K562 (cell line): ENCODE measurements at regions not wholly inside any gene's neighbourhood (a gene's known extent, or its start where the extent isn't known, plus 50 kb on each side); places are given as distances from the start of the nearest gene placed in this dataset.

Source experiments
- ATAC-seq: fragments of 200-7000 bp; cut with Tn5 transposase; 3 replicates; pipeline ENCODE4 v1.9.1; 2020; ENCODE audit warnings: moderate library complexity
- BruUV-seq: library from RNA; stranded (reverse); fragments of 400-500 nt; replicated peaks from 2 replicates; lab custom pipeline; 2021; lab: Mats Ljungman, UMichigan
- CTCF ChIA-PET: fragments of 300-600 bp; formaldehyde crosslinking; extraction: SDS; loops from one replicate; lab custom pipeline; 2021; ENCODE audit warnings: low intra/inter-chr PET ratio; lab: Yijun Ruan, JAX
- POLR2A ChIA-PET: fragments of 300-600, 350-650 bp; sonication (Branson Sonifier 250); formaldehyde crosslinking; extraction: SDS; loops from one replicate; lab custom pipeline; 2021; ENCODE audit warnings: antibody characterized with exemption, inconsistent platforms; lab: Yijun Ruan, JAX
- DNase-seq, 4 experiments: peaks; one replicate each; pipeline versions ENCODE4 v3.0.0 to v3.0.0-alpha.2; 2011 to 2018; ENCODE audit warnings: low spot score in 3 of 4, mixed read lengths in 3 of 4; ENCODE audit errors: extremely low read depth in 1 of 4
- FAIRE-seq: peaks from 2 replicates; lab custom pipeline; 2011; peaks lifted over from hg19 to GRCh38; lab: Jason Lieb, UNC
- H2AFZ ChIP-seq: 2 replicates; pipeline ENCODE4 v1.6.0; 2011; ENCODE audit warnings: low read depth, low read length, control low read depth, inconsistent platforms
- H3K27ac ChIP-seq: fragments of 200-600 bp; 3 replicates; pipeline ENCODE4 v1.8.0; 2011; ENCODE audit warnings: low read depth, mild to moderate bottlenecking, control low read depth, inconsistent platforms, low read length, moderate library complexity, mixed read lengths; ENCODE audit errors: extremely low read depth
- H3K27me3 ChIP-seq, 2 experiments: fragments of 300-600 bp in 1 of 2; 2 replicates in 1 of 2; 3 replicates in 1 of 2; pipeline versions ENCODE4 v1.6.0 to v1.8.0; 2011; ENCODE audit warnings: inconsistent platforms in 2 of 2, low read length in 2 of 2, mild to moderate bottlenecking in 1 of 2, mixed read lengths in 1 of 2, moderate library complexity in 1 of 2; ENCODE audit not compliant: control insufficient read depth in 2 of 2, insufficient read depth in 2 of 2
- H3K36me3 ChIP-seq: fragments of 300-600 bp; 3 replicates; pipeline ENCODE4 v1.8.0; 2011; ENCODE audit warnings: mild to moderate bottlenecking, low read length, inconsistent platforms; ENCODE audit not compliant: control insufficient read depth, insufficient read depth
- H3K4me1 ChIP-seq, 2 experiments: fragments of 200-600 bp in 1 of 2; replicated peaks in 1 of 2; 2 replicates in 1 of 2; 3 replicates in 1 of 2; pipeline versions ENCODE4 v1.5.1 to v1.8.0; 2011; ENCODE audit warnings: inconsistent platforms in 2 of 2, low read length in 2 of 2, mild to moderate bottlenecking in 1 of 2, mixed read lengths in 1 of 2, moderate library complexity in 1 of 2; ENCODE audit not compliant: control insufficient read depth in 2 of 2, insufficient read depth in 2 of 2
- H3K4me2 ChIP-seq: 2 replicates; pipeline ENCODE4 v1.6.1; 2011; ENCODE audit warnings: low read length, control low read depth, inconsistent platforms, mixed read lengths; ENCODE audit not compliant: insufficient read depth
- H3K4me3 ChIP-seq: fragments of 200-600 bp; sonication (generic), shearing (Covaris generic); 2 replicates; pipeline ENCODE4 v1.5.1; 2016; ENCODE audit warnings: control low read depth, inconsistent platforms
- H3K79me2 ChIP-seq: fragments of 200-600 bp; 3 replicates; pipeline ENCODE4 v1.8.0; 2011; ENCODE audit warnings: low read length, inconsistent platforms; ENCODE audit not compliant: control insufficient read depth, insufficient read depth
- H3K9ac ChIP-seq, 2 experiments: 2 replicates each; pipeline versions ENCODE4 v1.6.0 to v1.6.1; 2011; ENCODE audit warnings: low read depth in 2 of 2, low read length in 2 of 2, control low read depth in 1 of 2, inconsistent platforms in 1 of 2, mild to moderate bottlenecking in 1 of 2, mixed read lengths in 1 of 2; ENCODE audit not compliant: insufficient read depth in 1 of 2
- H3K9me1 ChIP-seq: one replicate; pipeline ENCODE4 v1.6.0; 2011; ENCODE audit warnings: inconsistent platforms, mild to moderate bottlenecking, low read length, moderate library complexity; ENCODE audit not compliant: control insufficient read depth, insufficient read depth
- H3K9me3 ChIP-seq: replicated peaks from 2 replicates; pipeline ENCODE4 v1.5.1; 2011; ENCODE audit warnings: low read depth, low read length, inconsistent platforms; ENCODE audit not compliant: control insufficient read depth, insufficient read depth
- H4K20me1 ChIP-seq: replicated peaks from 2 replicates; pipeline ENCODE4 v1.6.1; 2011; ENCODE audit warnings: low read length, inconsistent platforms, mixed read lengths; ENCODE audit not compliant: control insufficient read depth, insufficient read depth
- ATF7 ChIP-seq: fragments of 450-650 bp; IDR thresholded peaks from 2 replicates; pipeline ENCODE4 v1.7.1; 2014; ENCODE audit warnings: mild to moderate bottlenecking, moderate library complexity
- CBX5 ChIP-seq: IDR thresholded peaks from 2 replicates; pipeline ENCODE4 v1.6.1; 2014; ENCODE audit warnings: low read depth, borderline replicate concordance
- GABPA ChIP-seq: fragments of 200-800 bp; sonication (Bioruptor generic); conservative IDR thresholded peaks from 2 replicates; pipeline ENCODE4 v1.6.1; 2016; ENCODE audit warnings: low read depth, missing genetic modification characterization, missing compliant biosample characterization
- GABPB1 ChIP-seq: sonication (generic); formaldehyde crosslinking; IDR thresholded peaks from 2 replicates; pipeline ENCODE4 v1.8.0; 2022; ENCODE audit warnings: mild to moderate bottlenecking, missing genetic modification reagents
- IFI16 ChIP-seq: fragments of 250-450 bp; sonication (Bioruptor Pico); IDR thresholded peaks from 2 replicates; pipeline ENCODE4 v2.1.2; 2022; ENCODE audit warnings: mild to moderate bottlenecking, inconsistent platforms
- MAFK ChIP-seq: IDR thresholded peaks from 2 replicates; pipeline ENCODE4 v1.6.1; 2011; ENCODE audit warnings: low read length, improper control_type of control experiment
- PHF20 ChIP-seq: fragments of 450-650 bp; IDR thresholded peaks from 2 replicates; pipeline ENCODE4 v1.6.1; 2018; ENCODE audit not compliant: partially characterized antibody
- SFPQ ChIP-seq: fragments of 200-400 bp; formaldehyde crosslinking; IDR thresholded peaks from 2 replicates; pipeline ENCODE4 v1.6.1; 2017; ENCODE audit warnings: mild to moderate bottlenecking, low read depth, low read length, moderate library complexity
- SREBF2 ChIP-seq: sonication (generic); formaldehyde crosslinking; IDR thresholded peaks from 2 replicates; pipeline ENCODE4 v1.4.0; 2020; ENCODE audit warnings: mild to moderate bottlenecking, missing genetic modification reagents
- TEAD1 ChIP-seq, 2 experiments: fragments of 450-650 bp in 1 of 2; sonication (generic) in 1 of 2; formaldehyde crosslinking; IDR thresholded peaks; 2 replicates each; pipeline versions ENCODE4 v1.4.0 to v1.8.0; 2020 to 2022; ENCODE audit warnings: mild to moderate bottlenecking in 2 of 2, missing genetic modification reagents in 1 of 2
- TOE1 ChIP-seq, 2 experiments: fragments of 450-650 bp in 1 of 2; sonication (generic) in 1 of 2; formaldehyde crosslinking in 1 of 2; IDR thresholded peaks; 2 replicates each; pipeline versions ENCODE4 v1.7.1 to v1.8.0; 2016 to 2022; ENCODE audit warnings: borderline replicate concordance in 2 of 2, mild to moderate bottlenecking in 2 of 2, antibody characterized with exemption in 1 of 2, inconsistent platforms in 1 of 2, low read depth in 1 of 2, missing genetic modification reagents in 1 of 2, moderate library complexity in 1 of 2
- ZNF699 ChIP-seq: fragments of 250-450 bp; sonication (Bioruptor Pico); IDR thresholded peaks from 2 replicates; pipeline ENCODE4 v1.8.0; 2021; ENCODE audit warnings: mild to moderate bottlenecking, moderate library complexity; ENCODE audit not compliant: insufficient replicate concordance
- ZNF76 ChIP-seq: fragments of 250-450 bp; sonication (Bioruptor Pico); IDR thresholded peaks from 2 replicates; pipeline ENCODE4 v1.4.0; 2020; ENCODE audit warnings: mild to moderate bottlenecking, moderate library complexity, borderline replicate concordance
- WGBS: fragments of 100-300 bp; shearing (Covaris generic); methylation state at CpG from one replicate; pipeline ENCODE4 v1.1.6; 2016; ENCODE audit warnings: low coverage, mixed read lengths; ENCODE audit not compliant: insufficient coverage; ENCODE audit errors: missing lambda C conversion rate; 5-methylcytosine and 5-hydroxymethylcytosine counted together
- in situ Hi-C: fragments of 300-500 bp; cut with MboI; formaldehyde crosslinking; loops from 4 replicates; pipeline ENCODE4 v1.15.0; 2018; ENCODE audit warnings: inconsistent platforms, mixed read lengths
- intact Hi-C: fragments of 100-400 bp; cut with micrococcal nuclease; formaldehyde crosslinking; loops from 2 replicates; pipeline ENCODE4 v1.14.2; 2022

DNA sequence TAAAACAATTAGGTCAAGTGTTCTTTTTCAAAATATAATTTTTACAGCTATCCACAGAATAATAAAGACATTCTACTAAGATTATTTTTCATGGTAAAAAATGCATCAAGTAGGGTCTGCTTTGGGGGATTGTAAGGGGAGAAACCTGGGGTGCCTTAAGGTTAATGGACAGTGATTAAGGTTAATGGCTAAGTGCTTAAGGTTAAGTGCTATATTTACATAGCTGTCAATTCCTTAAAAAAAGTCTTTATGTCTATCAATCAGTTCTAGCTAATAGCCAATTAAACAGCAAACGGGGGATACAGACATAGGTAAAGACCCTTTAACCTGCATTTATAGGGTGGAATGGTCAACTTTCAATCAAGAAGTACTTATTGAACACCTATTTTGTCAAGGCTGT lies 284.5 kb upstream of the SEMA3A start:
- FAIRE-seq (no peak), ATAC-seq (no peak), DNase-seq (no peak)
- Histone ChIP-seq H3K4me1 (no peaks in the 10 kb centered on the region), H3K36me3 (no peaks in the 10 kb centered on the region), H3K27me3 (no peaks in the 10 kb centered on the region), H3K9ac (no peak overlapping the region), H3K4me2 (no peak overlapping the region), H3K79me2 (no peaks in the 10 kb centered on the region), H4K20me1 (no peaks in the 10 kb centered on the region), H3K27ac (no peak overlapping the region), H3K9me1 (no peaks in the 10 kb centered on the region), H2AFZ (no peak overlapping the region), H3K4me3 (no peak overlapping the region), H3K9me3 (no peaks in the 10 kb centered on the region)
- POLR2A ChIA-PET: no interaction called here
- in situ Hi-C loops (no loop called here), intact Hi-C loops (no loop called here)
- CTCF ChIA-PET: no interaction called here
- 0% methylated on average over 1 of the region's 1 CpG for WGBS
- BruUV-seq: no TSS peak
- TF ChIP-seq SFPQ (no peak), IFI16 (CRISPR knock-in tag) (no peak), ATF7 (no peak), TOE1 (IDR thresholded peaks at IDR 0.05; ENCODE audit: borderline replicate concordance) (no peak), TOE1 (CRISPR knock-in tag; IDR thresholded peaks at IDR 0.05; ENCODE audit: borderline replicate concordance, low read depth) (no peak), SREBF2 (no peak), ZNF699 (CRISPR knock-in tag) (no peak), ZNF76 (CRISPR knock-in tag) (no peak), CBX5 (no peak), TEAD1 (CRISPR knock-in tag; IDR thresholded peaks at IDR 0.05) (no peak), PHF20 (no peak), GABPB1 (CRISPR knock-in tag) (no peak), GABPA (tag) (no peak), MAFK (no peak)
